ENCODE measurements at regions not wholly inside any gene's neighbourhood (a gene's known extent, or its start where the extent isn't known, plus 50 kb on each side); places are given as distances from the start of the nearest gene placed in this dataset.

DNA sequence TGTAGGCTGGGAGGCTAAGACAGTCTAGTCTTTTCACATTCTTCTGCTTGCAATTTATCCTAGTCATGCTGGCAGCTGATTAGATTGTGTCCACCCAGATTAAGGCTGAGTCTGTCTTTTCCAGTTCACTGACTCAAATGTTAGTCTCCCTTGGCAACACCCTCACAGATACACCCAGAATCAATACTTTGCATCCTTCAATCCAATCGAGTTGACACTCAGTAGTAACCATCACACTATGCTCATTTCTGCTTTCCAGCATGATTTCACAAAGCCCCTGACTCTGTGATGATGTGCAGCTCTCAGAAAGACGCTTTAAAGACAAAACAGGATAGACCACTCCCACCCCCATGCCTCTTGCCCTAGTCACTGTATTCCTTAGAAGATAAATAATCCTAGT is 693.0 kb downstream of the HTR1B start:
- FAIRE-seq (no peak), DNase-seq (ENCODE audit: low read depth, low spot score) (no peak)
- no peaks in the 10 kb centered on the region for H3K9me1 ChIP-seq (ENCODE audit: control insufficient read depth, extremely low read depth, insufficient read depth, low read length)
- no peaks in the 10 kb centered on the region for H3K4me1 ChIP-seq (ENCODE audit: control insufficient read depth, extremely low read depth, insufficient read depth, low read length)
- H3K79me2 ChIP-seq (ENCODE audit: control insufficient read depth, insufficient read depth, low read length), result no peaks in the 10 kb centered on the region
- no peak overlapping the region for H3K4me2 ChIP-seq (ENCODE audit: control insufficient read depth, extremely low read depth, insufficient read depth, low read depth, low read length)
- H3K36me3 ChIP-seq (ENCODE audit: control insufficient read depth in 2 of 2, extremely low read depth in 1 of 2, insufficient read depth in 2 of 2, low read length in 2 of 2), result no peaks in the 10 kb centered on the region
- TF ChIP-seq, protein P1, sequence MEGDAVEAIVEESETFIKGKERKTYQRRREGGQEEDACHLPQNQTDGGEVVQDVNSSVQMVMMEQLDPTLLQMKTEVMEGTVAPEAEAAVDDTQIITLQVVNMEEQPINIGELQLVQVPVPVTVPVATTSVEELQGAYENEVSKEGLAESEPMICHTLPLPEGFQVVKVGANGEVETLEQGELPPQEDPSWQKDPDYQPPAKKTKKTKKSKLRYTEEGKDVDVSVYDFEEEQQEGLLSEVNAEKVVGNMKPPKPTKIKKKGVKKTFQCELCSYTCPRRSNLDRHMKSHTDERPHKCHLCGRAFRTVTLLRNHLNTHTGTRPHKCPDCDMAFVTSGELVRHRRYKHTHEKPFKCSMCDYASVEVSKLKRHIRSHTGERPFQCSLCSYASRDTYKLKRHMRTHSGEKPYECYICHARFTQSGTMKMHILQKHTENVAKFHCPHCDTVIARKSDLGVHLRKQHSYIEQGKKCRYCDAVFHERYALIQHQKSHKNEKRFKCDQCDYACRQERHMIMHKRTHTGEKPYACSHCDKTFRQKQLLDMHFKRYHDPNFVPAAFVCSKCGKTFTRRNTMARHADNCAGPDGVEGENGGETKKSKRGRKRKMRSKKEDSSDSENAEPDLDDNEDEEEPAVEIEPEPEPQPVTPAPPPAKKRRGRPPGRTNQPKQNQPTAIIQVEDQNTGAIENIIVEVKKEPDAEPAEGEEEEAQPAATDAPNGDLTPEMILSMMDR (optimal IDR thresholded peaks at IDR 0.05 in 1 of 3, IDR thresholded peaks at IDR 0.05 in 1 of 3, conservative IDR thresholded peaks at IDR 0.05 in 1 of 3; ENCODE audit: extremely low read depth in 1 of 3, insufficient read depth in 2 of 3, low read length in 3 of 3), result no peak
- no peak for TF ChIP-seq EZH2 (IDR thresholded peaks at IDR 0.05; ENCODE audit: low read length)
- no peak overlapping the region for H3K9ac ChIP-seq (ENCODE audit: control insufficient read depth, extremely low read depth, insufficient read depth, low read length)
- no peaks in the 10 kb centered on the region for H3K27me3 ChIP-seq (ENCODE audit: control insufficient read depth, extremely low read depth, insufficient read depth, low read length)
- H2AFZ ChIP-seq (ENCODE audit: control insufficient read depth, low read length), result no peak overlapping the region
- H4K20me1 ChIP-seq (ENCODE audit: control insufficient read depth, extremely low read depth, insufficient read depth, low read length), result no peaks in the 10 kb centered on the region
- H3K9me3 ChIP-seq (ENCODE audit: control insufficient read depth, low read depth, low read length), result no peaks in the 10 kb centered on the region
- no peak overlapping the region for H3K27ac ChIP-seq (ENCODE audit: control insufficient read depth, insufficient read depth, low read length)
- dilution Hi-C loops (cut with MboI; ENCODE audit: extremely low pct_ligation_motif_present, low sequenced_read_pairs), result no loop called here
- H3K4me3 ChIP-seq (ENCODE audit: control insufficient read depth in 2 of 3, extremely low read depth in 1 of 3, insufficient read depth in 2 of 3, low read depth in 1 of 3, low read length in 3 of 3), result no peak overlapping the region

DNA sequence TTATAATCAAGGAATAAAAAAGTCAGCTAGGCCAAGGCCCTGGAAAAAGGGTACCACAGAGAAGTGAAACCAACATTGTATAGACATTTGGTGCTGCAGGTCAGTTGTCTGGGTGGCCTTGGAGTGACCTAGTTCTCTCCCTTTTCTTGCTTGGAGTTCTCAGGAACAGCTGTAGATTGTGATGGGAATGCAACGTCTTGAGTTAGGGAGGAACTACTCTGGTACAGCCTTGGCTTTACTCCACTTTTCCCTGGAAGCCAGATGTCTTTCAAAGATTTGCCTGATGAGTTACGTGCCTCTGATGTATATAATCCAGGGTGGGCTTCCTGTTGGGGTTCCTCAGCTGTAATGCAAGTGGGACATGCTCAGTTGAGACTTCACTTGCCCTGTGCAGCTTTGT is 694.7 kb downstream of the HTR1B start:
- Histone ChIP-seq H3K4me2 (ENCODE audit: control insufficient read depth, extremely low read depth, insufficient read depth, low read depth, low read length) (no peak overlapping the region), H3K4me3 (ENCODE audit: control insufficient read depth in 2 of 3, extremely low read depth in 1 of 3, insufficient read depth in 2 of 3, low read depth in 1 of 3, low read length in 3 of 3) (no peak overlapping the region), H3K9me1 (ENCODE audit: control insufficient read depth, extremely low read depth, insufficient read depth, low read length) (no peaks in the 10 kb centered on the region), H2AFZ (ENCODE audit: control insufficient read depth, low read length) (no peak overlapping the region), H3K4me1 (ENCODE audit: control insufficient read depth, extremely low read depth, insufficient read depth, low read length) (no peaks in the 10 kb centered on the region), H3K9ac (ENCODE audit: control insufficient read depth, extremely low read depth, insufficient read depth, low read length) (no peak overlapping the region), H3K27me3 (ENCODE audit: control insufficient read depth, extremely low read depth, insufficient read depth, low read length) (no peaks in the 10 kb centered on the region), H3K9me3 (ENCODE audit: control insufficient read depth, low read depth, low read length) (no peaks in the 10 kb centered on the region), H4K20me1 (ENCODE audit: control insufficient read depth, extremely low read depth, insufficient read depth, low read length) (no peaks in the 10 kb centered on the region), H3K79me2 (ENCODE audit: control insufficient read depth, insufficient read depth, low read length) (no peaks in the 10 kb centered on the region), H3K27ac (ENCODE audit: control insufficient read depth, insufficient read depth, low read length) (no peak overlapping the region), H3K36me3 (ENCODE audit: control insufficient read depth in 2 of 2, extremely low read depth in 1 of 2, insufficient read depth in 2 of 2, low read length in 2 of 2) (no peaks in the 10 kb centered on the region)
- dilution Hi-C loops (cut with MboI; ENCODE audit: extremely low pct_ligation_motif_present, low sequenced_read_pairs), result no loop called here
- no peak for FAIRE-seq
- no peak for DNase-seq (ENCODE audit: low read depth, low spot score)
- TF ChIP-seq, protein P1 (optimal IDR thresholded peaks at IDR 0.05 in 1 of 3, IDR thresholded peaks at IDR 0.05 in 1 of 3, conservative IDR thresholded peaks at IDR 0.05 in 1 of 3; ENCODE audit: extremely low read depth in 1 of 3, insufficient read depth in 2 of 3, low read length in 3 of 3), result no peak
- TF ChIP-seq EZH2 (IDR thresholded peaks at IDR 0.05; ENCODE audit: low read length), result no peak

Data from keratinocyte (primary cell).